ENCODE measurements at regions not wholly inside any gene's neighbourhood (a gene's known extent, or its start where the extent isn't known, plus 50 kb on each side); places are given as distances from the start of the nearest gene placed in this dataset.

DNA sequence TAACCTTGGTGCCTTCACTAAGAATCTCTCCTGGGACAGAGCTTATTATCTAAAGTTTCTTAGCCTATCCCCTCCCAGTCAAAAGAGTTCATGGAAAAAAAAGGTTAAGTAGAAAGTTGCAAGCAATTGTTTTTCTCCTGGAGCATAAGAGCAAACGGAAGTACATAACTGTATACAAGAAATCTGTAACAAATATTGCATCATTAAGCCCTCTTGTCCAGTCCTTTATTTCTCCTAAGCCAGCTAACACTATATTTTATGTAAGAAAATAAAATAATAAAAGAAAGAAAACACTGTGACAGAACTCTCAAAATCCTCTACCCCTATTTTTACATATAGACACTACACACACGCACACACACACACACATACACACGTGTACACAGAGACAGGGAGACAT, 255.3 kb downstream of the NAF1 start:
- Mint-ChIP-seq H3K9me3 (peaks cover 16% of the 10 kb centered on the region), H3K27ac (no peak overlapping the region), H3K36me3 (ENCODE audit: low read depth) (peaks cover 14% of the 10 kb centered on the region; the same call in 2 of the 3 replicates), H3K27me3 (ENCODE audit: insufficient read depth, low read depth, poor library complexity) (peaks cover 2% of the 10 kb centered on the region), H3K4me3 (no peak overlapping the region), H3K4me1 (no peaks in the 10 kb centered on the region)
- no peaks in the 10 kb centered on the region for H3K36me3 ChIP-seq (ENCODE audit: insufficient read depth)
- DNase-seq (ENCODE audit: low spot score) (no peak), ATAC-seq (no peak)
- no peaks in the 10 kb centered on the region for H4K20me1 ChIP-seq (replicated peaks; ENCODE audit: insufficient read depth)
- no peak overlapping the region for H3K27ac ChIP-seq (ENCODE audit: low read depth)
- H3K4me2 ChIP-seq: no peak overlapping the region
- H2AFZ ChIP-seq: no peak overlapping the region
- TF ChIP-seq EZH2phosphoT487 (IDR thresholded peaks at IDR 0.05; ENCODE audit: unreplicated experiment) (no peak), ZNF114 (CRISPR knock-in tag; IDR thresholded peaks at IDR 0.05) (no peak)
- TF ChIP-seq, protein P1, sequence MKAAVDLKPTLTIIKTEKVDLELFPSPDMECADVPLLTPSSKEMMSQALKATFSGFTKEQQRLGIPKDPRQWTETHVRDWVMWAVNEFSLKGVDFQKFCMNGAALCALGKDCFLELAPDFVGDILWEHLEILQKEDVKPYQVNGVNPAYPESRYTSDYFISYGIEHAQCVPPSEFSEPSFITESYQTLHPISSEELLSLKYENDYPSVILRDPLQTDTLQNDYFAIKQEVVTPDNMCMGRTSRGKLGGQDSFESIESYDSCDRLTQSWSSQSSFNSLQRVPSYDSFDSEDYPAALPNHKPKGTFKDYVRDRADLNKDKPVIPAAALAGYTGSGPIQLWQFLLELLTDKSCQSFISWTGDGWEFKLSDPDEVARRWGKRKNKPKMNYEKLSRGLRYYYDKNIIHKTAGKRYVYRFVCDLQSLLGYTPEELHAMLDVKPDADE (IDR thresholded peaks at IDR 0.05): no peak
- TF ChIP-seq, protein P2, sequence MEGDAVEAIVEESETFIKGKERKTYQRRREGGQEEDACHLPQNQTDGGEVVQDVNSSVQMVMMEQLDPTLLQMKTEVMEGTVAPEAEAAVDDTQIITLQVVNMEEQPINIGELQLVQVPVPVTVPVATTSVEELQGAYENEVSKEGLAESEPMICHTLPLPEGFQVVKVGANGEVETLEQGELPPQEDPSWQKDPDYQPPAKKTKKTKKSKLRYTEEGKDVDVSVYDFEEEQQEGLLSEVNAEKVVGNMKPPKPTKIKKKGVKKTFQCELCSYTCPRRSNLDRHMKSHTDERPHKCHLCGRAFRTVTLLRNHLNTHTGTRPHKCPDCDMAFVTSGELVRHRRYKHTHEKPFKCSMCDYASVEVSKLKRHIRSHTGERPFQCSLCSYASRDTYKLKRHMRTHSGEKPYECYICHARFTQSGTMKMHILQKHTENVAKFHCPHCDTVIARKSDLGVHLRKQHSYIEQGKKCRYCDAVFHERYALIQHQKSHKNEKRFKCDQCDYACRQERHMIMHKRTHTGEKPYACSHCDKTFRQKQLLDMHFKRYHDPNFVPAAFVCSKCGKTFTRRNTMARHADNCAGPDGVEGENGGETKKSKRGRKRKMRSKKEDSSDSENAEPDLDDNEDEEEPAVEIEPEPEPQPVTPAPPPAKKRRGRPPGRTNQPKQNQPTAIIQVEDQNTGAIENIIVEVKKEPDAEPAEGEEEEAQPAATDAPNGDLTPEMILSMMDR (conservative IDR thresholded peaks at IDR 0.05; ENCODE audit: low read depth in 2 of 2): no peak
- H3F3A ChIP-seq (replicated peaks; ENCODE audit: low read depth): no peaks in the 10 kb centered on the region
- H3K9me2 ChIP-seq (ENCODE audit: insufficient read depth): no peaks in the 10 kb centered on the region; the same call in 1 of the 2 replicates
- H3K79me2 ChIP-seq (replicated peaks; ENCODE audit: insufficient read depth): no peaks in the 10 kb centered on the region
- H3K4me3 ChIP-seq: no peak overlapping the region
- no peaks in the 10 kb centered on the region for H3K27me3 ChIP-seq (ENCODE audit: insufficient read depth)
- no peaks in the 10 kb centered on the region for H3K4me1 ChIP-seq (ENCODE audit: insufficient read depth)

DNA sequence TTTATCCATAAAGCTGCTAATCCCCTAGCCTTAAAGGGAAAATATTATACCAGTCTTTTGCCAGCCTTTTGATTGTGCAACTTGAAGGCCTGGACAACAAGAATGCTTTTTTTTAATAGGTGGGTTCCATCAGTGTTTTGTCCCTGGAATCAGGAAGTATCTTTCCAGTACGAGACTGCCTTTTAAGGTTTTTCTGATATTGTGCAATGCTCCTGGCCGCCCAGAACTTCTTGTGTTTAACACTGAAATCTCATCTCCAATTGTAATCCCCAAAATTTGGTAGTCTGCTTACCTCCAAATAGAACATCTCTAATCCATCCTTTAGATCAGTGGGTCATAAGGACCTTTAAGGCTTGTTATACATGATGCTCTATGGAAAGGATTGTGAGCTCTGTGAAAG, 256.7 kb downstream of the NAF1 start:
- Histone ChIP-seq H3K4me3 (no peak overlapping the region), H4K20me1 (replicated peaks; ENCODE audit: insufficient read depth) (no peaks in the 10 kb centered on the region), H2AFZ (no peak overlapping the region), H3K9me2 (ENCODE audit: insufficient read depth) (no peaks in the 10 kb centered on the region; the same call in 1 of the 2 replicates), H3F3A (replicated peaks; ENCODE audit: low read depth) (no peaks in the 10 kb centered on the region), H3K4me2 (no peak overlapping the region), H3K27ac (ENCODE audit: low read depth) (no peak overlapping the region), H3K4me1 (ENCODE audit: insufficient read depth) (no peaks in the 10 kb centered on the region), H3K79me2 (replicated peaks; ENCODE audit: insufficient read depth) (no peaks in the 10 kb centered on the region), H3K36me3 (ENCODE audit: insufficient read depth) (no peaks in the 10 kb centered on the region; the same call in 1 of the 2 replicates), H3K27me3 (ENCODE audit: insufficient read depth) (no peaks in the 10 kb centered on the region)
- H3K36me3 Mint-ChIP-seq (ENCODE audit: low read depth): peaks cover 13% of the 10 kb centered on the region; the same call in 2 of the 3 replicates
- peaks cover 2% of the 10 kb centered on the region for H3K27me3 Mint-ChIP-seq (ENCODE audit: insufficient read depth, low read depth, poor library complexity)
- H3K4me1 Mint-ChIP-seq: no peaks in the 10 kb centered on the region
- no peak overlapping the region for H3K27ac Mint-ChIP-seq
- peaks cover 19% of the 10 kb centered on the region for H3K9me3 Mint-ChIP-seq
- DNase-seq (ENCODE audit: low spot score) (no peak), ATAC-seq (no peak)
- TF ChIP-seq, protein P2 (conservative IDR thresholded peaks at IDR 0.05; ENCODE audit: low read depth in 2 of 2): no peak
- TF ChIP-seq JUNB (IDR thresholded peaks at IDR 0.05; ENCODE audit: unreplicated experiment) (no peak), NANOG (IDR thresholded peaks at IDR 0.05; ENCODE audit: borderline replicate concordance) (no peak), POLR2AphosphoS5 (IDR thresholded peaks at IDR 0.05; ENCODE audit: low read depth) (no peak), EZH2phosphoT487 (IDR thresholded peaks at IDR 0.05; ENCODE audit: unreplicated experiment) (no peak)
- TF ChIP-seq, protein P3, sequence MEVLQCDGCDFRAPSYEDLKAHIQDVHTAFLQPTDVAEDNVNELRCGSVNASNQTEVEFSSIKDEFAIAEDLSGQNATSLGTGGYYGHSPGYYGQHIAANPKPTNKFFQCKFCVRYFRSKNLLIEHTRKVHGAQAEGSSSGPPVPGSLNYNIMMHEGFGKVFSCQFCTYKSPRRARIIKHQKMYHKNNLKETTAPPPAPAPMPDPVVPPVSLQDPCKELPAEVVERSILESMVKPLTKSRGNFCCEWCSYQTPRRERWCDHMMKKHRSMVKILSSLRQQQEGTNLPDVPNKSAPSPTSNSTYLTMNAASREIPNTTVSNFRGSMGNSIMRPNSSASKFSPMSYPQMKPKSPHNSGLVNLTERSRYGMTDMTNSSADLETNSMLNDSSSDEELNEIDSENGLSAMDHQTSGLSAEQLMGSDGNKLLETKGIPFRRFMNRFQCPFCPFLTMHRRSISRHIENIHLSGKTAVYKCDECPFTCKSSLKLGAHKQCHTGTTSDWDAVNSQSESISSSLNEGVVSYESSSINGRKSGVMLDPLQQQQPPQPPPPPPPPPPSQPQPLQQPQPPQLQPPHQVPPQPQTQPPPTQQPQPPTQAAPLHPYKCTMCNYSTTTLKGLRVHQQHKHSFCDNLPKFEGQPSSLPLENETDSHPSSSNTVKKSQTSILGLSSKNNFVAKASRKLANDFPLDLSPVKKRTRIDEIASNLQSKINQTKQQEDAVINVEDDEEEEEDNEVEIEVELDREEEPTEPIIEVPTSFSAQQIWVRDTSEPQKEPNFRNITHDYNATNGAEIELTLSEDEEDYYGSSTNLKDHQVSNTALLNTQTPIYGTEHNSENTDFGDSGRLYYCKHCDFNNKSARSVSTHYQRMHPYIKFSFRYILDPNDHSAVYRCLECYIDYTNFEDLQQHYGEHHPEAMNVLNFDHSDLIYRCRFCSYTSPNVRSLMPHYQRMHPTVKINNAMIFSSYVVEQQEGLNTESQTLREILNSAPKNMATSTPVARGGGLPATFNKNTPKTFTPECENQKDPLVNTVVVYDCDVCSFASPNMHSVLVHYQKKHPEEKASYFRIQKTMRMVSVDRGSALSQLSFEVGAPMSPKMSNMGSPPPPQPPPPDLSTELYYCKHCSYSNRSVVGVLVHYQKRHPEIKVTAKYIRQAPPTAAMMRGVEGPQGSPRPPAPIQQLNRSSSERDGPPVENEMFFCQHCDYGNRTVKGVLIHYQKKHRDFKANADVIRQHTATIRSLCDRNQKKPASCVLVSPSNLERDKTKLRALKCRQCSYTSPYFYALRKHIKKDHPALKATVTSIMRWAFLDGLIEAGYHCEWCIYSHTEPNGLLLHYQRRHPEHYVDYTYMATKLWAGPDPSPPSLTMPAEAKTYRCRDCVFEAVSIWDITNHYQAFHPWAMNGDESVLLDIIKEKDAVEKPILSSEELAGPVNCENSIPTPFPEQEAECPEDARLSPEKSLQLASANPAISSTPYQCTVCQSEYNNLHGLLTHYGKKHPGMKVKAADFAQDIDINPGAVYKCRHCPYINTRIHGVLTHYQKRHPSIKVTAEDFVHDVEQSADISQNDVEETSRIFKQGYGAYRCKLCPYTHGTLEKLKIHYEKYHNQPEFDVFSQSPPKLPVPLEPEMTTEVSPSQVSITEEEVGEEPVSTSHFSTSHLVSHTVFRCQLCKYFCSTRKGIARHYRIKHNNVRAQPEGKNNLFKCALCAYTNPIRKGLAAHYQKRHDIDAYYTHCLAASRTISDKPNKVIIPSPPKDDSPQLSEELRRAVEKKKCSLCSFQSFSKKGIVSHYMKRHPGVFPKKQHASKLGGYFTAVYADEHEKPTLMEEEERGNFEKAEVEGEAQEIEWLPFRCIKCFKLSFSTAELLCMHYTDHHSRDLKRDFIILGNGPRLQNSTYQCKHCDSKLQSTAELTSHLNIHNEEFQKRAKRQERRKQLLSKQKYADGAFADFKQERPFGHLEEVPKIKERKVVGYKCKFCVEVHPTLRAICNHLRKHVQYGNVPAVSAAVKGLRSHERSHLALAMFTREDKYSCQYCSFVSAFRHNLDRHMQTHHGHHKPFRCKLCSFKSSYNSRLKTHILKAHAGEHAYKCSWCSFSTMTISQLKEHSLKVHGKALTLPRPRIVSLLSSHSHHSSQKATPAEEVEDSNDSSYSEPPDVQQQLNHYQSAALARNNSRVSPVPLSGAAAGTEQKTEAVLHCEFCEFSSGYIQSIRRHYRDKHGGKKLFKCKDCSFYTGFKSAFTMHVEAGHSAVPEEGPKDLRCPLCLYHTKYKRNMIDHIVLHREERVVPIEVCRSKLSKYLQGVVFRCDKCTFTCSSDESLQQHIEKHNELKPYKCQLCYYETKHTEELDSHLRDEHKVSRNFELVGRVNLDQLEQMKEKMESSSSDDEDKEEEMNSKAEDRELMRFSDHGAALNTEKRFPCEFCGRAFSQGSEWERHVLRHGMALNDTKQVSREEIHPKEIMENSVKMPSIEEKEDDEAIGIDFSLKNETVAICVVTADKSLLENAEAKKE (CRISPR knock-in tag; IDR thresholded peaks at IDR 0.05): no peak
- no peak overlapping the region for H3K4me3 Mint-ChIP-seq
